ENCODE measurements at regions not wholly inside any gene's neighbourhood (a gene's known extent, or its start where the extent isn't known, plus 50 kb on each side); places are given as distances from the start of the nearest gene placed in this dataset.

DNA sequence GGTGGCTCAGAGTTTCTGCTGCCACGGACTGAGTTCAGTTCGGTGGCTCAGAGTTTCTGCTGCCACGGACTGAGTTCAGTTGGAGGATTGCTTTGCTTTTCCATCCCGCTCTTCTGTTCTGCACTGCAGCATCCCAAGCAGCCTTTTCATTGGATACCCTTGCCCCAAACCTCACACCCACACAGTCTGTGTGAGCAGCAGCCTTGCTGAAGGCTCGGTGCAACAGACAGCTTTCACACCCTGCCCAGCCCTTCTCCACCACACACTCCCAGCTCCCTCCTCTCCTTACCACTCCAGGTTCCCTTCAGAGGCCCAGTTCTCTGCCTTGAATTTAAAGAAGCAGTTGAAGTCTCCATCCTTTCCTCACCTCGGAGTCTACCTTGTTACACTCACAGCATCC, 52.5 kb upstream of the CHD6 start:
- TF ChIP-seq, protein P1, sequence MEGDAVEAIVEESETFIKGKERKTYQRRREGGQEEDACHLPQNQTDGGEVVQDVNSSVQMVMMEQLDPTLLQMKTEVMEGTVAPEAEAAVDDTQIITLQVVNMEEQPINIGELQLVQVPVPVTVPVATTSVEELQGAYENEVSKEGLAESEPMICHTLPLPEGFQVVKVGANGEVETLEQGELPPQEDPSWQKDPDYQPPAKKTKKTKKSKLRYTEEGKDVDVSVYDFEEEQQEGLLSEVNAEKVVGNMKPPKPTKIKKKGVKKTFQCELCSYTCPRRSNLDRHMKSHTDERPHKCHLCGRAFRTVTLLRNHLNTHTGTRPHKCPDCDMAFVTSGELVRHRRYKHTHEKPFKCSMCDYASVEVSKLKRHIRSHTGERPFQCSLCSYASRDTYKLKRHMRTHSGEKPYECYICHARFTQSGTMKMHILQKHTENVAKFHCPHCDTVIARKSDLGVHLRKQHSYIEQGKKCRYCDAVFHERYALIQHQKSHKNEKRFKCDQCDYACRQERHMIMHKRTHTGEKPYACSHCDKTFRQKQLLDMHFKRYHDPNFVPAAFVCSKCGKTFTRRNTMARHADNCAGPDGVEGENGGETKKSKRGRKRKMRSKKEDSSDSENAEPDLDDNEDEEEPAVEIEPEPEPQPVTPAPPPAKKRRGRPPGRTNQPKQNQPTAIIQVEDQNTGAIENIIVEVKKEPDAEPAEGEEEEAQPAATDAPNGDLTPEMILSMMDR (IDR thresholded peaks at IDR 0.05), result no peak
- TF ChIP-seq POLR2A (IDR thresholded peaks at IDR 0.05), result no peak
- TF ChIP-seq POLR2AphosphoS5 (IDR thresholded peaks at IDR 0.05), result no peak
- no peak for TF ChIP-seq EP300 (IDR thresholded peaks at IDR 0.05)
